NCI-H524 treated with DMSO at 0.1 percent for 48 hours (cell line): ENCODE measurements at regions not wholly inside any gene's neighbourhood (a gene's known extent, or its start where the extent isn't known, plus 50 kb on each side); places are given as distances from the start of the nearest gene placed in this dataset.

Source experiments
- DNase-seq: peaks from one replicate; lab custom pipeline; 2025; lab: John Stamatoyannopoulos, UW

- no peak for DNase-seq
These were observed 187.4 kb upstream of the LINGO1 start for GRCh38 chr15:77819851-77820728.

GRCh38 chr15:77819048-77819850 lies 186.5 kb upstream of the LINGO1 start:
- DNase-seq, result no peak

DNA sequence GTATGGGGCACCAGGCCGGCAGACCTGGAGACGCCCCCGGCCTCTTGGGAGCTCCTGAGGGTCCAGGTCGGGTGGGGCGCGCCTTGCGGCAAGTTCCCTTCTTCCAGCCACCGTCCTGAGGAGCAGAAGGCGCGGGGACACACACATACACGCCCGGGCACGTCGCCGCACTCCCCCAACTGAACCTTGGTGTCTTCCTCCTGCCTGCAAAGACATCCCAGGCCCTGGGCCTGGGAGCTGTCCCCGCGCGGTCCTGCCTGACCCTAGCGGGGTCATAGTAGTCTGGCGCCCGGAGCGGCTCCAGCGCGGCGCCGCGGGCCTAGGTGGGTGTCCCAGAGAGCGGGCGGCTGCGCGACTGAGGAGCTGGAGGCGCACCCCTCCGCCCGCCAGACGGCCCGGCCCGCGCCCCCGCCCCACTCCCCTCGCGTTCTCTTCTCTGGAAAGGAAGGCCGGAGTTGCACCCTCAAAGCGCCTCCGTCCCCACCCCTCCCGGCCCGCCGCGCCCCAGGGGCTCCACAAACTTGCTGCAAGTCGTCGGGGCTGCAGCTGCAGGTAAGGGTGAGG lies 185.9 kb upstream of the LINGO1 start:
- DNase-seq, result no peak

- DNase-seq, result no peak
These were observed 184.7 kb upstream of the LINGO1 start for GRCh38 chr15:77817434-77817833.

GRCh38 chr15:77816983-77817382 lies 184.3 kb upstream of the LINGO1 start:
- DNase-seq, result no peak

DNA sequence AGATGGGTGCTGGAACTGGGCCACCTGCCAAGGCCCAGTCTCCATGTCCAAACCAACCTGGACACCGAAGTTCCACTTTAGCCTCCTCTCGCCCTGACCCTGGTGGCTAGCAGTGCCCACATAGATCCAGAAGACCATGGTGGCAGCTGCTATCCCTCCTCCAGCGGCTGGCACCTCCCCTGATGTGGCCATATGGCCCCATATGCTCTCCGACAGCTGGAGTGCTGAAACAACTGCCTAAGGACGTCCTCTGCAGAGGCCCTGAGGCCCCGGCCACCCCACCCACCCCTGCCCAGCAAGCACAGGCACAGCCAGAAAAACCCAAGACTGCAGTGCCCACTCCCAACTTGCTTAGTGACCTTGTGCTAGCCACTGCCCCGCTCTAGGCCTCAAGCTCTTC lies 182.3 kb upstream of the LINGO1 start:
- DNase-seq, result peak; percentile 68

GRCh38 chr15:77812664-77813063 lies 180.0 kb upstream of the LINGO1 start:
- no peak for DNase-seq

DNA sequence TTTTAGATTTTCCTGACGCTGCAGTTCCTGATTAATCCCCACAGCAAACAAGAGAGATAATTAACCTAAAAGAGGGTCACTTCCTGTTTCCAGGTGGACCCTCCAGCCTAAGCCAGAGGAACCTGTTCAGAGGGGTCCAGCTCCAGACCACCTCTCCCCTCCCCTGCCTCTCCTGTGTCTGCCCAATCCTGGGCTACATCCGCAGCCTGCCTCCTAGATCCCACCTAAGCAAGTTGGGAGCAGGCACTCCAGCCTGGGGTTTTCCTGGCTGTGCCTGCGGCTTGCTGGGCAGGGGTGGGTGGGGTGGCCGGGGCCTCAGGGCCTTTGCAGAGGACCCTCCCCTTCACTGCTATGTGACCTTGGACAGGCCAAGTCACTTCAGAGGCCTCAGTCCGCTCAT lies 178.6 kb upstream of the LINGO1 start:
- no peak for DNase-seq

- DNase-seq, result peak; percentile 85
These were observed 177.4 kb upstream of the LINGO1 start for GRCh38 chr15:77810130-77810571.

GRCh38 chr15:77808581-77809177 lies 176.0 kb upstream of the LINGO1 start:
- no peak for DNase-seq

DNA sequence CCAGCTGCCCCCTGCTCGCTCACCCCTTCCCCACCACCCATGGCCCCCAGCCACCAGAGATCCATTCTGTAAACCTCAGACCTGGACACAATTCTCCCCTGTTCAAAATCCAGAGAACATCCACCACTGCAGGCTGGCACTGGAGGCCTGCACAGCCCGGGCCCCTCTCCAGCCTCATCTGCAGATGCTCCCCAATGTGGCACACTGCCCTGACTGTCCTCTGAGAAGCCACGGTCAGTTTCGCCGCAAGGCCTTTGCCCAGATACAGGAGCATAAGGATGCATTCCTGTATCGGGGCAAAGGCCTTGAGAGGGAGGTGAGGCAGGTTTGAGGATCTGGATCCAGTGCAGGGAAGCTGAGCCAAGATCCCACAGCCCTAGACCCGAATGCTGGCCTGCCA lies 175.4 kb upstream of the LINGO1 start:
- DNase-seq, result no peak

DNA sequence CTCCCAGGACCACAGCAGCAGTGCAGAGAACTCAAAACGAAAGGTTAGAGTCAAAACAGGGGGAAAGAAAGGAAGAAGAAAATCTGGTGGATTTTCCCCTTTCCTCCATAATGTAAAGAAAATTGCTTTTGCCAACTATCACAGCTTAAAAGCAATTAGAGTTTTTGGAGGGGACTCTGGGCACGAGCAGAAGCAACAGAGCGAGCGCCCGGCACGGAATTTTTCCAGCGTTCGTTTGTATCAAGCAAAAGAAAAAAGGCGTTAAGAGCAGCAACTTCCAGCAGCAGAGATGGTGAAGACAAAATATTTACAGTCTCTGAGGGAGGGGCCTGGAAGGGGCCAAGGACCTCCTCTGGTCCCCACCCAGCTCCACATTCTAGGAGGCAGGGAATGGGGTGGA lies 174.9 kb upstream of the LINGO1 start:
- DNase-seq, result no peak

- DNase-seq, result no peak
These were observed 174.4 kb upstream of the LINGO1 start for GRCh38 chr15:77807115-77807514.

GRCh38 chr15:77804210-77804609 lies 171.5 kb upstream of the LINGO1 start:
- DNase-seq, result no peak

GRCh38 chr15:77803487-77803886 lies 170.8 kb upstream of the LINGO1 start:
- DNase-seq, result no peak

DNA sequence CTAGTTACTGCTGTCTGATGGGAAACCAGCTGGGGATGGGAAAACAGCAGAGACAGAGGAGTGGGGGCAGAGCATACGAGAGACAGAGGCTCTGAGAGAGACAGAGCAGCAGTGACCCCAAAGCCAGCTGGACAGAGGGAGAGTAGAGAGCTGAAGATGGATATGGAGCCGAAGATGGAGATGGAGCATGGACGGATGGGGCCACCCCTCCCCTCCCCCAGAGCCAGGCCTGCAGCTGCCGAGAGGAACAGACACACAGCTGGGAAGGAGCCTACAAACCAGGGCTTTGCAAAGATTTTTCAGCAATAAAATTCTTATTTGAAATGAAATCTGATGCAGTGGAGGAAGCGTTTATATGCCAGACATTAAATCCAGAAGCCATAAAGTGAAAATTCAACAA lies 167.6 kb upstream of the LINGO1 start:
- DNase-seq, result no peak

DNA sequence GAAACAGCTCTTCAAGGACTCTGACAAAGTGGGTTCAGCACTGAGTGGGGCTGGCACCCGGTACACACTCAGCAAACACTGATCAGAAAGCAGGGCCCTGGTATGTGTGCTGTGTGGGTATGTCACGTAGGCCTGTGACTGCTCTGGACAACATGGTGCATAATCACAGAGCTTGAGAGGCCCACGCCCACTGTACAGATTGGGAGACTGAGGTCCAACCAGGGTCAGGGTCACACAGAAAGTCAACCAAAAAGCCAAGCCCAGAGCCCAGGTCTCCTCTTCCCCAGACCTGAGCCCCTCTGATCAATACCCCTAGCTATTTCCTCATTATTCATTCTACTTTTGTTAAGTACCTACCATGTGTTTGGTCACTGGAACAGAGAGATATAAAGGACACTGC lies 166.1 kb upstream of the LINGO1 start:
- no peak for DNase-seq

GRCh38 chr15:77798151-77798835 lies 165.6 kb upstream of the LINGO1 start:
- DNase-seq, result no peak

DNA sequence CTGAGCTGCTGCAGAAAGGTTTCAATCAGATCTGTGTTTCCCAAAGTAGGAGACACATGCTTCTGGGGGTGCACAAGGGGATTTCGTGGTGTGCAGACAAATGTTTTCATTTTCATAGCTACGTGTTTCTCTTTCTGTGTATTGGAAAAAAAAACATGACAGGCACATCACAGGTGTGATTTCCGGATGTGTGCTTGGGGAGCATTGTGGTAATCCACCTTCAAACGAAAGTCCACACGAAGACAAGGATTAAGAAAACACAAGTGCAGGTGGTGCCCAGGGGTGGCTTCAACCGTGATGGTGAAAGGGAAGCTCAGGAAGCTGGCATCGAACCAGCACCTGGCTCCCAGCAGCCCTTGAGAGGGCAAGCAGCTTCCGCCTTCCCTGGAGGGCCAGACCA lies 164.6 kb upstream of the LINGO1 start:
- no peak for DNase-seq

- DNase-seq, result no peak
These were observed 163.5 kb upstream of the LINGO1 start for GRCh38 chr15:77796046-77796729.

DNA sequence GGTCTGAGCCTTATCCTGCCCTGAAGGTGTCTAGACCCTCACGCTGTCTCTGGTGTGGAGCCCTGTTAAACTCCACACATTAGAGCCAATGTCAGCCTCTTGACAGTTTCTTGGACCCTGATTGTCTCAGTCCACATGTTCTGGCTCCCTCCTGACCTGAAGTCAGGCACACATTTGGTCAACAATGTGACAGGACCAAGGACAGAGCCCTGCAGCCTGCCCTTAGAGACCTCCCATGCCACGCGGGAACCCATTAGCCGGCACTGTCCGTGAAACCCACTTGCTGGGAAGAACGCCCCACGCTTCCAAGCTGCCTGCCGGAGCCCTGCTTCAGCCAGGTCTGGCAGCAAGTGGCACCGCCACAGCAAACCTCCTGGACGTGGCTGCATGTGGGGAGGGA lies 162.7 kb upstream of the LINGO1 start:
- no peak for DNase-seq
